ENCODE measurements at regions not wholly inside any gene's neighbourhood (a gene's known extent, or its start where the extent isn't known, plus 50 kb on each side); places are given as distances from the start of the nearest gene placed in this dataset.

DNA sequence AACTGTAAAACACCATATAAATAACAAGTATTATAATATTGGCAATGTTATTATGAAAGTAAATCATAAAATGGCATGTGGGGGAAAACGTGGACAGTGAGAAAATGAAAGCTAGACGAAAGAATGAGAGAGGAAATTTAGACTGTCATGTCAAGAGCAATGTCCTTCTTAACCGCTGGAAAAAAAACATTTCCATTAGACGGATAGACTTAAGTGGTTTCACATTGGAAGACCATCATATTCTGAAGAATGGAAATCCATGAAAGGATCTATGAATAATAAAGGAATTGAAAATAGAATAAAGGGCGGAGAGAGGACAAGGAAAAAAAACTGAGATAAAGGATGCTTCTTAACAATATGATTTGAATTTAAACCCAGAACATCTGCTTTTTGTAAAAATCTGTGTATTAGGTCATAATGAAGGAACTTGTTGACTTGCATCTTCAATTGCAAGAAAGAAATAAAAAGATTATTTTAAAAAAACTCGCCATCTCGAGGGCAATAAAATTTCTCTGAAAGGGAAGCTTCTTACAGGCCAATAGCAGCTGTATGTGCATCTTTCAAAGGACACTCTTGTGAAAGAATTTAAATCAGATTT lies 90.6 kb downstream of the SPRY2 start:
- SMC1A ChIA-PET (ENCODE audit: uncharacterized antibody, unreplicated experiment): interaction anchor here (0.9 to 6.8 kb wide), 9 partner anchors 9 to 202 kb away, joined by 3 to 66 read pairs (median 5); no protein-coding TSS in a partner anchor
- FAIRE-seq (no peak), DNase-seq (ENCODE audit: low read depth, low spot score) (no peak), ATAC-seq (no peak)
- Histone ChIP-seq H3K36me3 (ENCODE audit: control insufficient read depth in 2 of 2, insufficient read depth in 2 of 2, low read length in 1 of 2) (no peaks in the 10 kb centered on the region), H3K27ac (ENCODE audit: control insufficient read depth, insufficient read depth) (no peak overlapping the region), H3K9me3 (replicated peaks; ENCODE audit: control insufficient read depth, insufficient read depth, low read length) (no peaks in the 10 kb centered on the region), H3K4me2 (ENCODE audit: control insufficient read depth, insufficient read depth) (no peak overlapping the region), H3K27me3 (replicated peaks in 1 of 2; ENCODE audit: control insufficient read depth in 2 of 2, insufficient read depth in 2 of 2, low read length in 1 of 2) (no peaks in the 10 kb centered on the region), H2AFZ (ENCODE audit: control insufficient read depth, low read depth, low read length) (no peak overlapping the region), H3K4me3 (no peak overlapping the region), H3K4me1 (ENCODE audit: control insufficient read depth, insufficient read depth, low read length) (no peaks in the 10 kb centered on the region), H3K9ac (ENCODE audit: control insufficient read depth, insufficient read depth, low read length) (no peak overlapping the region), H4K20me1 (ENCODE audit: control insufficient read depth, insufficient read depth) (no peaks in the 10 kb centered on the region), H3K79me2 (ENCODE audit: control insufficient read depth, insufficient read depth, low read length) (no peaks in the 10 kb centered on the region)
- in situ Hi-C loops (cut with MboI) (no loop called here), intact Hi-C loops (cut with micrococcal nuclease; ENCODE audit: unreplicated experiment) (loop anchor here (10.0 kb wide), 1 partner anchor 436 kb away; no protein-coding TSS in a partner anchor)
- TF ChIP-seq, protein P1, sequence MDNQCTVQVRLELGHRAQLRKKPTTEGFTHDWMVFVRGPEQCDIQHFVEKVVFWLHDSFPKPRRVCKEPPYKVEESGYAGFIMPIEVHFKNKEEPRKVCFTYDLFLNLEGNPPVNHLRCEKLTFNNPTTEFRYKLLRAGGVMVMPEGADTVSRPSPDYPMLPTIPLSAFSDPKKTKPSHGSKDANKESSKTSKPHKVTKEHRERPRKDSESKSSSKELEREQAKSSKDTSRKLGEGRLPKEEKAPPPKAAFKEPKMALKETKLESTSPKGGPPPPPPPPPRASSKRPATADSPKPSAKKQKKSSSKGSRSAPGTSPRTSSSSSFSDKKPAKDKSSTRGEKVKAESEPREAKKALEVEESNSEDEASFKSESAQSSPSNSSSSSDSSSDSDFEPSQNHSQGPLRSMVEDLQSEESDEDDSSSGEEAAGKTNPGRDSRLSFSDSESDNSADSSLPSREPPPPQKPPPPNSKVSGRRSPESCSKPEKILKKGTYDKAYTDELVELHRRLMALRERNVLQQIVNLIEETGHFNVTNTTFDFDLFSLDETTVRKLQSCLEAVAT (IDR thresholded peaks at IDR 0.05): 0 out of 2 replicates have a peak, but pooled peaks have one; percentile 45
- TF ChIP-seq ZNF592 (IDR thresholded peaks at IDR 0.05): no peak
- WGBS (ENCODE audit: insufficient coverage, insufficient replicate concordance, low lambda C conversion rate, missing lambda C conversion rate): 34% methylated on average over 7 of the region's 7 CpGs
- no TSS peak for BruUV-seq (replicated peaks)
- RAD21 ChIA-PET (ENCODE audit: unreplicated experiment): interaction anchor here (1.3 to 2.3 kb wide), 4 partner anchors 13 to 86 kb away, joined by 4 to 13 read pairs (median 10); no protein-coding TSS in a partner anchor
- CTCF ChIA-PET: interaction anchor here (0.6 to 2.1 kb wide), 6 partner anchors 11 to 572 kb away, joined by 3 to 5 read pairs (median 4); no protein-coding TSS in a partner anchor
- POLR2A ChIA-PET: interaction anchor here (0.7 to 2.0 kb wide), 2 partner anchors 12 to 15 kb away, joined by 3 to 7 read pairs; no protein-coding TSS in a partner anchor

Data from GM12878 (cell line).